ENCODE measurements at regions not wholly inside any gene's neighbourhood (a gene's known extent, or its start where the extent isn't known, plus 50 kb on each side); places are given as distances from the start of the nearest gene placed in this dataset.

DNA sequence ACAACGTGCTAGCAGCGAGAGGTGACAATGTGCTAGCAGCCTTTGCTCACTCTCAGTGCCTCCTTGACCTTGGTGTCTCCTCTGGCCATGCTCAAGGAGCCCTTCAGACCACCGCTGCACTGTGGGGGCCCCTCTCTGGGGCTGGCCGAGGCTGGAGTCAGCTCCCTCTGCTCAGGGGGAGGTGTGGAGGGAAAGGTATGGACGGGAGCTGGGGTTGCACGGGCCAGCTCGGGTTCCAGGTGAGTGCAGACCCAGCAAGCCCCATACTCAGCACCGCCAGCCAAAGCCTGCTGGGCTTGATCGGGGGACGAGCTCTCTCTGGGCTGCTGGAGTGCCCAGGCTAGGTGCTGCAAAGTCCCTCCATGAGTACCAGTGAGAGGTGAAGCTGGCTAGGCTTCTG lies 180.2 kb downstream of the TRIM36 start:
- TF ChIP-seq POLR2A (conservative IDR thresholded peaks at IDR 0.05) (no peak), BHLHE40 (IDR thresholded peaks at IDR 0.05; ENCODE audit: low read length) (no peak)
- TF ChIP-seq, protein P1, sequence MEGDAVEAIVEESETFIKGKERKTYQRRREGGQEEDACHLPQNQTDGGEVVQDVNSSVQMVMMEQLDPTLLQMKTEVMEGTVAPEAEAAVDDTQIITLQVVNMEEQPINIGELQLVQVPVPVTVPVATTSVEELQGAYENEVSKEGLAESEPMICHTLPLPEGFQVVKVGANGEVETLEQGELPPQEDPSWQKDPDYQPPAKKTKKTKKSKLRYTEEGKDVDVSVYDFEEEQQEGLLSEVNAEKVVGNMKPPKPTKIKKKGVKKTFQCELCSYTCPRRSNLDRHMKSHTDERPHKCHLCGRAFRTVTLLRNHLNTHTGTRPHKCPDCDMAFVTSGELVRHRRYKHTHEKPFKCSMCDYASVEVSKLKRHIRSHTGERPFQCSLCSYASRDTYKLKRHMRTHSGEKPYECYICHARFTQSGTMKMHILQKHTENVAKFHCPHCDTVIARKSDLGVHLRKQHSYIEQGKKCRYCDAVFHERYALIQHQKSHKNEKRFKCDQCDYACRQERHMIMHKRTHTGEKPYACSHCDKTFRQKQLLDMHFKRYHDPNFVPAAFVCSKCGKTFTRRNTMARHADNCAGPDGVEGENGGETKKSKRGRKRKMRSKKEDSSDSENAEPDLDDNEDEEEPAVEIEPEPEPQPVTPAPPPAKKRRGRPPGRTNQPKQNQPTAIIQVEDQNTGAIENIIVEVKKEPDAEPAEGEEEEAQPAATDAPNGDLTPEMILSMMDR (IDR thresholded peaks at IDR 0.05 in 2 of 3, conservative IDR thresholded peaks at IDR 0.05 in 1 of 3; ENCODE audit: insufficient read depth in 2 of 3, low read depth in 1 of 3, low read length in 3 of 3) = no peak

All from K562 (cell line).